Dermis microvascular lymphatic vessel endothelial cell (primary cell): ENCODE measurements at regions not wholly inside any gene's neighbourhood (a gene's known extent, or its start where the extent isn't known, plus 50 kb on each side); places are given as distances from the start of the nearest gene placed in this dataset.
"Not testable (repeated sequence)": the region's sequence is repeated elsewhere in the genome, so short reads cannot be mapped to it uniquely, and the experiment has no call there.

Source experiments
- DNase-seq, 2 donors: peaks; one replicate each; pipeline versions ENCODE4 v3.0.0 to v3.0.0-alpha.2; 2010; ENCODE audit warnings: low read depth in 2 of 2

DNA sequence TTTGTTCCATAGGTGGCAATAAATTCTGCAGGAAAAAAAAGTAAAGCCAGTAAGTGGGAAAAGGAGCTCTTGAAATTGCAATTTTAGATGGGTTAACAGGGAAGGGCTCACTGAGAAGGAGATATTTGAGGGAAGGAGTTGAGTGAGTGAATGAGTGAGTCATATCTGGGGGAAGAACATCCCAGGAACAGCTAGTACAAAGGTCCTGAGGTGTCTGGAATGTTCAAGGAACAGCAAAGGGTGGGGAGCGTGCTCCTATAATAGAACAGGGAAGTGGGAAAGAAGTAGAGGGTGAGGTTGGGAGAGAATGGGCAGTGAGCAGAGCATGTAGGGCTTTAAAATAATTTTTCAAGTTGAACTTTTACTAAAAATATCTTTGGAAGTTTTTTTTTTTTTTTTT lies 68.0 kb upstream of the PSME4 start:
- DNase-seq: no peak

DNA sequence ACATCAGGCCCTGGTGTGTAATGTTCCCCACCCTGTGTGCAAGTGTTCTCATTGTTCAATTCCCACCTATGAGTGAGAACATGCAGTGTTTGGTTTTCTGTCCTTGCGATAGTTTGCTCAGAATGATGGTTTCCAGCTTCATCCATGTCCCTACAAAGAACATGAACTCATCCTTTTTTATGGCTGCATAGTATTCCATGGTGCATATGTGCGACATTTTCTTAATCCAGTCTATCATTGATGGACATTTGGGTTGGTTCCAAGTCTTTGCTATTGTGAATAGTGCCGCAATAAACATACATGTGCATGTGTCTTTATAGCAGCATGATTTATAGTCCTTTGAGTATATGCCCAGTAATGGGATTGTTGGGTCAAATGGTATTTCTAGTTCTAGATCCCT lies 60.5 kb upstream of the PSME4 start:
- not testable (repeated sequence) for DNase-seq

DNA sequence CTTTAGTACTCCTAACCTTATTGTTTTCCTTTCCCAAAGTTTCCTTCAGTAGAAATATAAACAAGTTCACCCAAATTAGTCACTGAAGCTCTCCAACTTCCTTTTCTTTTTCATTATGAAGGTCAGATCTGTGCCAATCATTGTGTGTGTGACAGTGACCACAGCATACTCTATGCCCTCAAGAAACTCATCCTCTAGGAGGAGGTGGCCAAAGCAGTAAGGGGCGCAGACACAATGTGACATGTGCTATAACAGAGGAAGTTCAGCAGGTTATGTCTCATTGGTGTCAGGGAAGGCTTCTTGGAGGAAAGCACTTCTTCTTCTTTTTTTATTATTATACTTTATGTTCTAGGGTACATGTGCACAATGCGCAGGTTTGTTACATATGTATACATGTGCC lies 60.0 kb upstream of the PSME4 start:
- no peak for DNase-seq

DNA sequence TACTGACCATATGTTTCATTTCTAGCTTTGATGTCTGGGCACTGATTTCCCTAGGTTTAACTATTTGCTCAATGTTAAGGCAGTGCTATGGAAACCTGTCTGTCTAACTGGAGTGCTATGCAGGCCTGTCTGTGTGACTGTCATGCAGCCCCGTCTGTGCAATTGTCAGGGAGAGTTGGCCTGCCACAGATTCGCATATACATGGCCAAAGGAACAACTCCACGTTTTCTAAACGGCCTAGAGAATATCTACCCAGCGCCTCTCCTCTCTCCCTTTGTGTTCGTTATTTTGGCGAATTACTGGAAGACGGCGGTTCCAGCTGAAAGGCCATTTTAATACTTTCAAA lies 59.6 kb upstream of the PSME4 start:
- no peak for DNase-seq

DNA sequence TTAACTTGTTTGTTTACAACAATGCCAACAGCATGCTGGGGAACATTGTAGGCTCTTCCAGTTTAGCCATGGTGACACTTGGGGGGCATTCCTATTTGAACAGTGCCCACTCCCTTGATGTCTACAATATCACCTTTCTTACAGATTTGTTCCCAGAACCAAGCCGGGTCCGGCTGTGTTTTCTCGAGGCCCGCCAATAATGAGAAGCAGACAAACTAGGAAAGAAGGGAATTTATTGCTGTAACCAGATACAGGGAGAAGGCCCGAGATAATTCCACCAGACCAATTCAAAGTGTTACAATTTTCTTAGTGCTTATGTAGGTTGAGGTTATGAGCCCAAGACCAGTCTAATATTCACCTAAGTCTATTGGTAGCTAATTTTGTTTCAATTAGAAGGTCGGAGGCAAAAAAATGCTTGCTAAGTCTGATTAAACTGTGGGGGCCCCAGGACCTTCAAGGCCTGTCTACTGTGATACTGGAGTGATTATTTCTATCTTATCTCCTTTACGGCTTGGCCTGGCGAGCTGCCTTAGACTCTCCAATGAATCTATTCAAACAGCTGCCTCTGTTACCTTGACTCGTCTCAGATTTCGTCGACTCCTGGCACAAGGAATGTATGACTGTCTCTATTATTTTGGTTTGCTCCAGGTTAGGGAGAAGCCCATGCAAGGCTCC lies 59.1 kb upstream of the PSME4 start:
- no peak for DNase-seq

DNA sequence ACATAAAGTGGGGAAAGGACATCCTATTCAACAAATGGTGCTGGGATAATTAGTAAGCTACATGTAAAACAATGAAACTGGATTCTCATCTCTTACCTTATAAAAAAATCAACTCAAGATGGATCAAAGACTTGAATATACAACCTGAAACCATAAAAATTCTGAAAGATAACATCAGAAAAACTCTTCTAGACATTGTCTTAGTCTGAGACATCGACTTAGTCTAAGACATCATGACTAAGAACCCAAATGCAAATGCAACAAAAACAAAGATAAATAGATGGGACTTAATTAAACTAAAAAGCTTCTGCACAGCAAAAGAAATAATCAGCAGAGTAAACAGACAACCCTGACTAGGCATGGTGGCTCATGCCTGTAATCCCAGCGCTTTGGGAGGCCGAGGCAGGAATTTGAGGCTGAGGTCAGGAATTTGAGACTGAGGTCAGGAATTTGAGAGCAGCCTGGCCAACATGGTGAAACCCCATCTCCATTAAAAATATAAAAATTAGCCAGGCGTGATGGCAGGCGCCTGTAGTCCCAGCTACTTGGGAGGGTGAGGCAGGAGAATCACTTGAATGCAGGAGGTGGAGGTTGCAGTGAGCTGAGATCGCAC lies 54.8 kb upstream of the PSME4 start:
- DNase-seq: not testable (repeated sequence)

DNA sequence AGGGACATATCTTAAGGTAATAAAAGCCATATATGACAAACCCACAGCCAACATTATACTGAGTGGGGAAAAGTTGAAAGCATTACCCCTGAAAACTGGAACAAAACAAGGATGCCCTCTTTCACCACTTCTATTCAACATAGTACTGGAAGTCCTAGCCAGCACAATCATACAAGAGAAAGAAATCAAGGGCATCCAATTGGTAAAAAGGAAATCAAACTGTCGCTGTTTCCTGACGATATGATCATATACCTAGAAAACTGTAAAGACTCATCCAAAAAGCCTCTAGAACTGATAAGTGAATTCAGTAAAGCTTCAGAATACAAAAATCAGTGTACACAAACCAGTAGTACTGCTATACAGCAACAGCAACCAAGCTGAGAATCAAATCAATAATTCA lies 53.8 kb upstream of the PSME4 start:
- DNase-seq: peak; percentile 76 to 83

DNA sequence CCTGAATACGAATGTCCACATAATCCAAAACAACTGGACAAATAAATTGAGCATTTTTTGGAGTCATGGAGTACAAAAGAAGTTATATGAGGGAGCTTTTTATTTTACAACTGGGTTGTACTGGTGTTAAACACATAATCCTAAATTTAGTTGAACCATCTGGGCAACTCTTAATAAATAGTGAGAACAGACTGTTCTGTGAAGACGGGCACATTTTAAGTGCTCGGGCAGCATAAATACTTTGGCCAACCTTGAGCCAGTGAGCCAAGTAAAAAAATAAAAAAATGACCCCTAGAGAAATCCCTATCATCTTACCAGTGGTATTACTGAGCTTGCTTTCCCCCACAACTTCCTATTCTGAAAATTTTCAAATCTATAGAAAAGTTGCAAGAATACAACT lies 50.9 kb upstream of the PSME4 start:
- no peak for DNase-seq

DNA sequence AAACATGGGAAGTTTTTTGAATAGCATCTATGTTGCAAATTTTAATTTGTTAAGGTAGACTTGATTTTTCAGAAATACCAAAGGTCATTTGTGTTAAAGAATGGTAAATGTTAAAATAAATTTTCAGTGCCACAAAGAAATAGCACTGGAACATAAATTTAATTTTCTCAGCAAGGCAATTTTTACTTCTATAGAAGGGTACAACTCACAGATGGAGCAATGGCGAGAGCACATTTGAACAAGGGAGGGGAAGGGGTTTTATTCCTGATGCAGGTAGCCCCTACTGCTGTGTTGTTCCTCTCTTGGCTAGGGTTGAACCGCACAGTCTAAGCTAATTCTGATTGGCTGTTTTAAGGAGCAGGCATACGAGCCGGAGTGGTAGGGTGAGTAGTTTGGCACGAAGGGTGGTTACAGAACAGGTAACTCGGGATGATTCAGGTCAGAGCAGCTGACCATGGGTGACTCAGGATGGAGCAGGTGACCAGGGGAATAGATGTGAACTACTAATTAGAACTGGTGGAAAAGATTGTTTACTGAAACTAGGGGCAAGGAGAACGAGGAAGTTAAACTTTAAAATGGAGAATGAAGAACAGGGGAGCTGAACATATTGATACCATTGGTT lies 50.1 kb upstream of the PSME4 start:
- DNase-seq: no peak
